Endothelial cell of umbilical vein (primary cell): ENCODE measurements at regions not wholly inside any gene's neighbourhood (a gene's known extent, or its start where the extent isn't known, plus 50 kb on each side); places are given as distances from the start of the nearest gene placed in this dataset.

Source experiments
- BruUV-seq: library from RNA; stranded (reverse); fragments of 400-500 nt; replicated peaks from 2 replicates; lab custom pipeline; 2021; lab: Mats Ljungman, UMichigan
- CTCF ChIA-PET: fragments of 300-600, 350-600 bp; sonication (Branson Sonifier 250); formaldehyde crosslinking; loops from one replicate; lab custom pipeline; 2021; ENCODE audit warnings: antibody characterized with exemption, inconsistent platforms; lab: Charles Lee
- POLR2A ChIA-PET: fragments of 300-600, 350-600 bp; sonication (Branson Sonifier 250); formaldehyde crosslinking; loops from one replicate; lab custom pipeline; 2021; ENCODE audit warnings: antibody characterized with exemption, inconsistent platforms; lab: Charles Lee
- DNase-seq: peaks from one replicate; pipeline ENCODE4 v3.0.0-alpha.2; 2011; ENCODE audit warnings: low read depth, low spot score
- FAIRE-seq: peaks from 2 replicates; lab custom pipeline; 2011; peaks lifted over from hg19 to GRCh38; lab: Jason Lieb, UNC
- H2AFZ ChIP-seq: 2 replicates; pipeline ENCODE4 v1.6.0; 2012; ENCODE audit warnings: low read depth, low read length, control low read depth, inconsistent platforms
- H3K27ac ChIP-seq: 2 replicates; pipeline ENCODE4 v1.5.1; 2011; ENCODE audit warnings: low read depth, mild to moderate bottlenecking, control low read depth, low read length, moderate library complexity; ENCODE audit not compliant: insufficient read depth
- H3K27me3 ChIP-seq, 2 experiments: 2 replicates each; pipeline versions ENCODE4 v1.6.0 to v1.6.1; 2011; ENCODE audit warnings: low read length in 2 of 2, mixed read lengths in 1 of 2; ENCODE audit not compliant: control insufficient read depth in 2 of 2, insufficient read depth in 2 of 2
- H3K36me3 ChIP-seq, 2 experiments: 2 replicates in 1 of 2; 3 replicates in 1 of 2; pipeline ENCODE4 v1.5.1; 2011; ENCODE audit warnings: low read length in 2 of 2, mild to moderate bottlenecking in 1 of 2, moderate library complexity in 1 of 2; ENCODE audit not compliant: control insufficient read depth in 2 of 2, insufficient read depth in 2 of 2; ENCODE audit errors: extremely low read depth in 1 of 2
- H3K4me1 ChIP-seq: 3 replicates; pipeline ENCODE4 v1.5.1; 2011; ENCODE audit warnings: mild to moderate bottlenecking, low read length; ENCODE audit not compliant: control insufficient read depth, insufficient read depth; ENCODE audit errors: extremely low read depth
- H3K4me2 ChIP-seq: 2 replicates; pipeline ENCODE4 v1.6.1; 2011; ENCODE audit warnings: low read length, control low read depth, mixed read lengths; ENCODE audit not compliant: insufficient read depth
- H3K4me3 ChIP-seq, 3 experiments: fragments of 200-600 bp in 1 of 3; sonication (generic), shearing (Covaris generic) in 1 of 3; replicated peaks in 1 of 3; 2 replicates each; pipeline ENCODE4 v1.5.1; 2011 to 2016; ENCODE audit warnings: control low read depth in 3 of 3, low read length in 3 of 3, mild to moderate bottlenecking in 2 of 3, inconsistent platforms in 1 of 3, low read depth in 1 of 3, moderate library complexity in 1 of 3; ENCODE audit not compliant: insufficient read depth in 1 of 3
- H3K79me2 ChIP-seq: 2 replicates; pipeline ENCODE4 v1.6.0; 2012; ENCODE audit warnings: low read length, inconsistent platforms; ENCODE audit not compliant: control insufficient read depth, insufficient read depth
- H3K9ac ChIP-seq: replicated peaks from 2 replicates; pipeline ENCODE3; 2011; ENCODE audit warnings: low read length, control low read depth; ENCODE audit not compliant: insufficient read depth; ENCODE audit errors: extremely low read depth
- H3K9me1 ChIP-seq: replicated peaks from 3 replicates; pipeline ENCODE4 v1.6.0; 2011; ENCODE audit warnings: mild to moderate bottlenecking, low read length; ENCODE audit not compliant: control insufficient read depth, insufficient read depth; ENCODE audit errors: extremely low read depth
- H3K9me3 ChIP-seq: replicated peaks from 2 replicates; pipeline ENCODE4 v1.5.1; 2012; ENCODE audit warnings: low read length, inconsistent platforms; ENCODE audit not compliant: control insufficient read depth, insufficient read depth
- H4K20me1 ChIP-seq: replicated peaks from 2 replicates; pipeline ENCODE3; 2011; ENCODE audit warnings: mild to moderate bottlenecking, low read length; ENCODE audit not compliant: control insufficient read depth, insufficient read depth; ENCODE audit errors: extremely low read depth
- CTCF ChIP-seq, 2 donors: IDR thresholded peaks; 1 replicate in 1 of 2; 2 replicates in 1 of 2; pipeline ENCODE4 v1.5.1; 2011; ENCODE audit warnings: low read length in 2 of 2, mild to moderate bottlenecking in 2 of 2, moderate library complexity in 2 of 2, control low read depth in 1 of 2, inconsistent platforms in 1 of 2, low read depth in 1 of 2; ENCODE audit not compliant: insufficient read depth in 1 of 2; ENCODE audit errors: extremely low read depth in 1 of 2
- EZH2 ChIP-seq: IDR thresholded peaks from 2 replicates; pipeline ENCODE4 v1.6.1; 2012; ENCODE audit warnings: borderline replicate concordance, low read depth, mild to moderate bottlenecking, moderate library complexity, low read length, inconsistent platforms; ENCODE audit not compliant: severe bottlenecking
- FOS ChIP-seq: IDR thresholded peaks from 2 replicates; pipeline ENCODE4 v1.6.1; 2011; ENCODE audit warnings: mild to moderate bottlenecking, low read length, moderate library complexity, borderline replicate concordance; ENCODE audit not compliant: insufficient read depth
- GATA2 ChIP-seq: IDR thresholded peaks from 2 replicates; pipeline ENCODE4 v1.7.0; 2011; ENCODE audit warnings: low read depth, mild to moderate bottlenecking, moderate library complexity, mixed read lengths, low read length; ENCODE audit not compliant: insufficient read length, insufficient read depth
- JUN ChIP-seq: IDR thresholded peaks from 2 replicates; pipeline ENCODE4 v1.6.1; 2011; ENCODE audit warnings: borderline replicate concordance, low read depth; ENCODE audit not compliant: insufficient read length, insufficient read depth
- MYC ChIP-seq: IDR thresholded peaks from one replicate; pipeline ENCODE4 v1.6.1; 2011; ENCODE audit warnings: mild to moderate bottlenecking, low read depth, low read length
- POLR2A ChIP-seq: IDR thresholded peaks from 2 replicates; pipeline ENCODE4 v1.6.1; 2012; ENCODE audit warnings: low read depth, mild to moderate bottlenecking, control low read depth, low read length
- POLR2AphosphoS5 ChIP-seq: IDR thresholded peaks from 2 replicates; pipeline ENCODE4 v1.6.1; 2012; ENCODE audit warnings: low read depth, mild to moderate bottlenecking, control low read depth, low read length, moderate library complexity; ENCODE audit not compliant: insufficient read depth
- dilution Hi-C: fragments of 300-500 bp; cut with MboI; formaldehyde crosslinking; loops from one replicate; pipeline ENCODE4 v1.15.0; 2019; ENCODE audit warnings: low sequenced_read_pairs; ENCODE audit not compliant: extremely low pct_ligation_motif_present
- intact Hi-C: fragments of 100-400 bp; cut with micrococcal nuclease; formaldehyde crosslinking; loops from one replicate; pipeline ENCODE4 v1.10.0; 2022
- TF ChIP-seq, protein P1 (sequence below): IDR thresholded peaks from 2 replicates; pipeline ENCODE4 v1.6.1; 2011; ENCODE audit not compliant: insufficient read depth, insufficient read length

GRCh38 chr9:16207161-16207560 is 654.3 kb downstream of the CCDC171 start:
- intact Hi-C loops, result no loop called here
- H3K4me1 ChIP-seq, result peaks cover 3% of the 10 kb centered on the region
- POLR2A ChIA-PET, result no interaction called here
- H4K20me1 ChIP-seq, result no peaks in the 10 kb centered on the region
- no peak overlapping the region for H3K27ac ChIP-seq
- H3K27me3 ChIP-seq, result no peaks in the 10 kb centered on the region
- dilution Hi-C loops, result no loop called here
- H3K4me3 ChIP-seq, result no peak overlapping the region
- H3K36me3 ChIP-seq, result no peaks in the 10 kb centered on the region
- H3K79me2 ChIP-seq, result no peaks in the 10 kb centered on the region
- CTCF ChIA-PET, result no interaction called here
- peak overlapping the region; percentile 89 for H2AFZ ChIP-seq
- no TSS peak for BruUV-seq
- no peak overlapping the region for H3K9ac ChIP-seq
- no peaks in the 10 kb centered on the region for H3K9me3 ChIP-seq
- DNase-seq (peak; percentile 34), FAIRE-seq (peak; percentile 62)
- no peak for TF ChIP-seq JUN
- no peak for TF ChIP-seq EZH2
- TF ChIP-seq CTCF (IDR thresholded peaks at IDR 0.05; ENCODE audit: extremely low read depth in 1 of 2, insufficient read depth in 1 of 2, low read depth in 1 of 2, low read length in 2 of 2), result no peak
- no peak for TF ChIP-seq GATA2
- TF ChIP-seq, protein P1, sequence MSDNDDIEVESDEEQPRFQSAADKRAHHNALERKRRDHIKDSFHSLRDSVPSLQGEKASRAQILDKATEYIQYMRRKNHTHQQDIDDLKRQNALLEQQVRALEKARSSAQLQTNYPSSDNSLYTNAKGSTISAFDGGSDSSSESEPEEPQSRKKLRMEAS, result no peak
- no peak for TF ChIP-seq MYC
- no peak for TF ChIP-seq POLR2A
- TF ChIP-seq FOS, result no peak
- no peak for TF ChIP-seq POLR2AphosphoS5
- no peaks in the 10 kb centered on the region for H3K9me1 ChIP-seq
- peak overlapping the region; percentile 52 for H3K4me2 ChIP-seq
